Stimulated activated CD4-positive, alpha-beta T cell treated with anti-CD3 and anti-CD28 coated beads, Interleukin-15, amount 100 ng/mL, for 24 hours (primary cell): ENCODE measurements at regions not wholly inside any gene's neighbourhood (a gene's known extent, or its start where the extent isn't known, plus 50 kb on each side); places are given as distances from the start of the nearest gene placed in this dataset.
"Not testable (repeated sequence)": the region's sequence is repeated elsewhere in the genome, so short reads cannot be mapped to it uniquely, and the experiment has no call there.

Source experiments
- DNase-seq: peaks from one replicate; pipeline ENCODE4 v3.0.0-alpha.2; 2020

DNA sequence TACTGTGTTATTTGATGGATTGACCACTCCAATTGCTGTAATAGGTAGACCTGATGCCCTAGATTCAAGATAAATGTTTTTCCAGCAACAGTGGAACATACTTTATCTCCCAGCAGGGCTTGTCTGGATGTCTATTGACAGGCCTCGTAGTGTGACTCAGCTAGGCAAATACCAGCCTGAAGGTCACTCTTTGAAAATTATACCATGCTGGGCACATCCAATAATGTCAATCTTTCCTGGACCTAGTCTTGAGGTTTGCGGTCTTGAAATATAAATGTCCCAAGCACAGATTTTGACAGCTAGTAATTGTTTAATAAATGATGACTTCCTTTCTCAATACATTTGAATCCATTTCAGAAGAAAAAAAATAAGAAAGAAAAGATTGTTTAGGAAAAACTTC lies 1138.0 kb upstream of the TMPRSS15 start:
- DNase-seq: no peak

DNA sequence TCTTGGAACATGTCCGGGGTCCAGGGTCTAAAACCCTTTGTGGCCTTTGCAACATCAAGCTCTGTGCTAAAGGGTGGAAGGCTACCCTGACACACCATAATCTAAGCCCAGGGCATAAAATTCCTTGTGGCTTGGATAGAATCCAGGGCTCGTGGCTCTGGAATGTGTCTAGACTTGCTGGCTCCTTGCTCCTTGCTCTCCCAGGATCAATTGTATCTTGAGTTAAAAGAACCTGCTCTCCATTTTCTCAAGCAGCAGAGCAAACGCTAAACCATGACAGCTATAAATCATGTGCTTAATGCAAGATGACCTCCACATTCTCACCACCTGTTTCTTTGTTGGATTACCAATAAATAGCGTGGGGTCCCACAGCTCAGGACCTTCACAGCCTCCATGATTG lies 1140.9 kb upstream of the TMPRSS15 start:
- not testable (repeated sequence) for DNase-seq

DNA sequence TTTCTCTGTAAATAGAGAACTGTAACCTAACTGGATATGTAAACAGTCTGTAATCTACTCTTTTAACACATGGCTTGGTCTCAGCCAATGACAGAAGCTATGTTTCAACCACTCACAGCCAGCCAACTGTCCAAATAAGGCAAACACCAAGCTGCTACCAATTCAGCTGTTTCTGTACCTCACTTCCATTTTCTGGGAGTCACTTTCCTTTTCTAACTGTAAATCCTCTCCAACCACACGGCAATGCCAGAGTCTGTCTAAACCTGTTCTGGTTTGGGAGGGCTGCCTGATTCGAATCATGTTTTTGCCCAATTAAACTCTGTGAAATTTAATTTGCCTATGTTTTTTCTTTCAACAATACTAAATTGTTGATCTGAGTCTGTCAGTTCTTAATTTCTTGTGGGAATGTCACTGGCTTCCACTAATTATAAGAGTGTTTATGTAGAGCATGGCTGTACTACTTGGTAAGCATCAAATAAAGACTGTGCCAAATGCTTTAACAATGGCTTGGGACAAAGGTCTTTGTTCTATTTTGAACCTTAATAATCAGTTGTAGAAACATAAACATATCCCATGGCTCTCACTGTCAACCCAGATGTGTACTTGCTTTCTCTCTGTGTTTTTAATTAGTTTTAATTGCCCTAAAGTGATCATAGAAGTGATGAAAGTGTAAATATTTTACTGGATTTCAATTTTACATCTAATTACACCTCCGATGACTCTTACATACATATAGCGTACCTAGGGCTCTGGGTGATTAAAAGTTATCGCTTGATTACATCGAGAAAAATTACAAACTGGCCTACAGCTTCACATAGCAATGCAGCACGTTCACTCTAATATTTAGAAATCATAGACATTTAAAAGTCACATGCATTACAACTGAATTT lies 1144.6 kb upstream of the TMPRSS15 start:
- DNase-seq: no peak

DNA sequence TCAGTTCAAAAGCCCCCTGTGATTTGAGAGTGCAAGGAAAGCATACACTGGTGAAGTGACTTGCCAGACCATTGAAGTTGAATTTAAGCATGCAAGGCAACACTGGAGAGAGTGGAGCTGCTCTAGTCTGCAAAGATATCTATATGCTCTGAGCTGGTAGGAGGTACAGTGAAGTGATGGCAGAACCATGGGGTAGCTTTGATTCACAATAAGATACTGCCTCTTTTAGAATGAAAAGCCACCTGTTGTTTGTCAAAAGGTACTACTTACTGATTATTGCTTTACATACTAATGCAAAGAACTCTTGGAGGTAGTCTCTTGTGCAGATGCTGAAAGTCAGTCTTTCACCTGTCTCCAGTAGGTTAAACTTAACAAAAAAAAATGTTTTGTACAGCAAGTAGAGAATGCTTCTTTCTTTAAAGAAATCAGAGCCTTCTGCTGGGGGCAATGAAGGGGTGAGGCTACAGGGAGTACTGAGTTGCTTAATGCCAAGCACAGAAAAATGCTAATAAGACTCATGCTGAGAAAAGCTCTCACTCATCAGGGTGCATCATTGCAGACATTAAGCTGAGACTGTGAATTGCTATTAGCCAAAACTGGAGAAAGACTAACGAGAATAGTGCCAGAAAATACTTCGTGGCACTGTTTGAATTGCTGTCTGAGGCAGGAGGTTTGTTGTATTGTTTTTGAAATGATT lies 1150.5 kb upstream of the TMPRSS15 start:
- DNase-seq: no peak

DNA sequence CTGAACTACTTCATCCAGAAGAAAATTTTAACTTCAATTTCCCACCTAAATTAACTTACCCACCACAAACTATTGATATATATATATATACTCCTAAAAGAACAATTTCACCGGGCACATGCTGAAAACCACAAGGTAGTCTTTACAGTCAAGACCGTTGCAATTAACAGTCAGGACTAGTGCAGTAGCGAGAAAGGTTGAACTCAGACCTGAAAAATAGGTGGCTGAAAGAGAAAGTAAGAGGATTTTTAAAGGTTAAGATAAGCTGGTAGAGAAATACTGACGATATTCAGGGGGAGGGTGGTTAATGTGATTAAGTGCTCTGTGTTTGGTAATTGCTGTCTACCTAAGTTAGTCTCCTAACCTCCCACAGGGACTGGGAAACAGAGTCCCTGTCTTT lies 1153.5 kb upstream of the TMPRSS15 start:
- no peak for DNase-seq

DNA sequence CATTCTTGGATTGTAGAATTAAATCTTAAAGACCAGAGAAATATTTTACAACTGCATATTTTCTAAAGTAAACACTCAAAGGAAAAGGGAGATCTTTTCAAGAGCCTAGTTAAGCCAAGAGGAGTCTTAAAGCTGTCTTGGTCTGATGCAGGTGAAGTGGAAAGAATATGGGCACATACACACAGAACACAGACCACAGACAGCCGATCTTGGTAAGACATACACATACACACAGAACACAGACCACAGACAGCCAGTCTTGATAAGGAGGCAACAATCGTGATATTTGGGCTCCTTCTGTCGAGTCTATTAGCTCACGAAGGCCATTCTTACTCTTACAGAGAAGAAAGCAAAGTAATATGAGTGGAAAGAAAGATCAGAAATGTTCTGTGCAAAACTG lies 1153.9 kb upstream of the TMPRSS15 start:
- DNase-seq: no peak

DNA sequence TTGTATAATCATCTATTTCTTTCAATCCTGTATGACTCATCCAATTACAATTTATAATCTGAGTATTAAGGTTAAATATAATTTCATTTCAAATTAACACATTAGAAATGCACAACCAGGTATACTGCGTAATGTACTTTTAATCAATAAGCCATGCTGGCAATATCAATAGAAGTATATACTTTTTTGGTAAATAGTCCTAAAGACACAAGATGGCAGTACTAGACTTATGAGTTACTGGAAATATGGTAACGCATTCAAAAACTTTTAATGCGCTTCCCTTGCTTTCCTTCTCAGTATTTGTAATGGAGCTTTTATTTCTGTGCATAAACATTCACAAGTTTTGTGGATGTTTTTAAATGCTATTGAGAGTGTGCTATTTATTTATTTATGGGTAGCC lies 1162.0 kb upstream of the TMPRSS15 start:
- no peak for DNase-seq

DNA sequence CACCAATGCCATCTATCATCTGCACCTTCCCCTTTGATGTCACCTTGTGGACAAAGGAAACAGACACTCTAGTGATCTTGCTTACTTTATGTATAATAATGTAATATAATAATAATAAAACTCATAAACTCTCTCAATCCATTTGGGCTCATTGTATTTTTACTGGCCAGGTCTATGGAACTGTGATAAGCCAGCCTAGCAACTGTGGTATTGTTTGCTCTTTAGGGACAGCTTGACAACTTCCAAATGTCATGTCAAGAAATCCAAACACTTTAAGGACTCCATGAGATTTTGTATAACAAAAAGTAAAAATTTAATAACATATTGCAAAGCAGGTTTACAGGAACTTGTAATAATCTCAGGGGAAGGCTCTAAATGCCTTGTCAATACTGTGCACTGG lies 1163.4 kb upstream of the TMPRSS15 start:
- no peak for DNase-seq

DNA sequence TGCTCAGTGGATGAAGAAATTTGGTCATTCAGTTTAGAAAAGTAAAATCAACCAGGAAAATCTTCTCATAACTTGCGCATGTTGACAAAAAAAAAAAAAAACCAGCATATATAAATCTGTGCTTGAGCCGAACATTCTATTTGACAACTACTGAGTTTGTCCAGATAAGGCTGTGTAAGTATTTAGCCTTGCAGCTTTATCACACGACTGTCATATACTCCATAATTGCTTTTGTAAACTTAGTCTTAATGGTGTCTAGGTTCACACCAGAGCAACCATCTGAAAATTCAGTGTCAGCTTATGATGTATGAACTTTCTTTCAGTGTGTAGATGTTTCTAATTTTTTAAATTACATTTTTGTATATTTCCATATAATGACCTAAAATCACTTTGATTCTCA lies 1173.8 kb upstream of the TMPRSS15 start:
- no peak for DNase-seq

DNA sequence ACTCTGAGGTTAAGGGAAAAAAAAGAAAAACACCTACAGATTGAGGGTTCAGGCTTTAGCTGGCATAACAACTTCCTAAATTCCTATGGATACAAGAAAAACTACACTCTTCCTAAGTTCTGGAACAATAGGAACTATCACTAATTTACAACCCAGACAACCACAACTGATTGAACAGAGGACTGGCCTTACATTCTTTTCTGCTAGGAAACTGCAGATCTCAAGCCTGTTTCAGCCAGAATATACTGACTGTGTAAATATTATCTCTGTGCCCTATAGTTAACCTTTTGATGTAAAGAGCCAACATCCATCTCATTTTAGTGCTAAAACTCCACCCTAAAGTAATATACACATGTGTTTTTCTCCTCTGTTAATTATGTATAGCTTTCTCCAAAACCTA lies 1186.5 kb upstream of the TMPRSS15 start:
- no peak for DNase-seq

DNA sequence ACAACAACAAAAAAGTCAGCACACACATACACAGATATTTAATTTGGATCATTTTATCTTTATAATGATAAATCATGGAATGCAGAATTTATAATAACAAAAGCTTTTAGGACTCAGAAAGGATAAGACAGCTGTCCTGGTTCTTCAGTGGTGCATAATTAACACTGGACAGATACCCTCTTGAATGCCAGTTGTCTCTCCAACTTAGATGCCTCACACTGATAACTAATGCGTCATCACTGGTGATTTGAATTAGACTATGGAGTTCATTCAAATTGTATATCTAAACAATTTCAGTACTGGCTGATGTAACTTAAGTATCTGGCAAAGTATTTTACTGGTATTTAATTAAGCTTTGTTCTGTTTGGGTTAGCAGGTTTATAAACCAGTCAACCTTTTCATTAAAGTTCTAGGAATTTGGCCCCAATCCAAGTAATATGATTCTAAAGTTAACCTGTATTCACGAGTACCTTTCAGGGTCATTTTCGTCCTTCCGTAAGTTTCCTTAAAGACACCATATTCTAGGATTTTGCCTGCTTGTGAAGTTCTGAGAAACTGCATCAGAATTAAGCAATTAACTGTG lies 1199.5 kb upstream of the TMPRSS15 start:
- no peak for DNase-seq

DNA sequence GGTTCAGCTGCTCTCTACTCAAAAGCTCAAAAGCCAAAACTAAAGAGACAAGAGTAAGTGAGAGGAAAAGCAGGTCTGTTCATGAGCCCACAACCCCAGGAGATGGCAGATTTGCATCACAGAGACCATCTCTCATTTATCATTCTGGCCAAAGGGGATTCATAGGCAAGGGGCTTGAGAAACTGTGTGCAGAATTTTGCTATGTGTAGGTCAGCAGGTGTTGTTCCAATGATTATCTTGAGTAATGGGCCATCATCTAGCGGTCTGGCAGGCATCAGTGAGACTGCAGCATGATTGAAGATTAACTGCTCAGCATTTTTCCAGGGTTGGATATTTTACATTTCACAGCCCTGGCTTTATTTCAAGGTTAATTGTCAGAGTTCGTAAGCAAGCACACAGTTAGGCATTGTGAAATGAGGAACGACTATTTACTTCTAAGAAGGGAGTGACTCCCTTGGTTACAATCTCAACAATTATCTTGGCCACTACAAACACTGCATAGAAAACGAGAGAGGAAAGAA lies 1204.6 kb upstream of the TMPRSS15 start:
- no peak for DNase-seq

DNA sequence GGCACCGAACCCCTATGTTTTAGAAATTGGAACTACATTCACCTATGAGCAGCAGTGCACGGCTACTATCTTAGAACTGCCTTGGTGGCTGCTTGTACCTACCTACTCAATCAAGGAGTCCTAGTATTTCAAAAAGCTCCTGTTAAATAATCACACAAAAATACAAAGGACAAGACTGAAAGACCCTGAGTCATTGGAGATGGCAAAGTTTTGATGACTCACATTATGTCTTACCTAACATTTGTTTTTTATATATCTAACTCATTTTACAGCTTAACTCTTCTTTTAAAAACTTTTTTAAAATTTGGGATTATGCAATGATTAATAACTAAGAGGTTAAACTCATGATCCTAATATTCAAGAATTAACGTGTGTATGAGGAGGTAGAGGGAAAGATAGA lies 1206.0 kb upstream of the TMPRSS15 start:
- DNase-seq: no peak

DNA sequence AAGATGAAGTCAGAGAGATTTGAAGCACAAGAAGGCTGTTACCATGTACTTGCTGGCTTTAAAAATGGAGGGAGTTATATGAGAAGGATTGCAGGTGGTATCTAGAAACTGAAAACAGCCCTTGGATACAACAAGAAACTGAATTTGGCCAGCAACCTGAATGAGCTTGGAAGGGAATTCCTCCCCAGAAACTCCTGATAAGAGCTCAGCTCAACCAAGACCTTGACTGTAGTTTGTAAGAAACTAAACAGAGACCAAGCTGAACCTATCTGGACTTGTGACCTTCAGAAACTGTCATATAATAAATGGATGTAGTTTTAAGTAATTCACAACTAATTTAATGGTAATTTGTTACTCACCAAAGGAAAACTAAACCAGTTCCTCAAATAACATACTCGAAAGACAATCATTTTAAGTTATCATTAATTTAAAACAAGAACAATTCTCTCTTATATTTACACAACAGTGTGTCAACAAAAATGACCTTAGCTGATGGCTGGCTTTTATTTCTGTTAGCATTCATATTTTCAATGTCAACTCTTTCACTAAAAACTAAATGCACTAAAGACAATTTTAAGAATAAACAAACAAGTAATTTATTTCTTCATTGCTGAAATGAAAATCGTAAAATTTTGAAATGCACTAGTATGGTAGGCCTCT lies 1218.4 kb upstream of the TMPRSS15 start:
- no peak for DNase-seq

DNA sequence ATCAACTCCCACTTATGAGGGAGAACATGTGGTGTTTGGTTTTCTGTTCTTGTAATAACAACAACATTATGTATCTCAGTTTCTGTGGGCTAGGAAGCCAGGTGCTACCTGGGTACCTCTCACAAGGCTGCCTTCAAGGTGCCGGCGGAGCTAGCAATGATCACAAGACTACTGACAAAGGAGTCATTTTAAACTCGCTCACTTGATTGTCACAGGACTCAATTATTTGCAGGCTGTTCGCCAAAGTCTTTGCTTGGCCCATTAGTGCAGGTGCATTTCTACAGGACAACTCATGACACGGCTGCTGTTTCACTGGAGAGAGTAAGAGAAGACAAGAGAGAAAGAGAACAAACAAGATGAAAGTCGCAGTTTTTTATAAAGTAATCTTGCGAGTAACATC lies 1237.4 kb upstream of the TMPRSS15 start:
- DNase-seq: no peak

DNA sequence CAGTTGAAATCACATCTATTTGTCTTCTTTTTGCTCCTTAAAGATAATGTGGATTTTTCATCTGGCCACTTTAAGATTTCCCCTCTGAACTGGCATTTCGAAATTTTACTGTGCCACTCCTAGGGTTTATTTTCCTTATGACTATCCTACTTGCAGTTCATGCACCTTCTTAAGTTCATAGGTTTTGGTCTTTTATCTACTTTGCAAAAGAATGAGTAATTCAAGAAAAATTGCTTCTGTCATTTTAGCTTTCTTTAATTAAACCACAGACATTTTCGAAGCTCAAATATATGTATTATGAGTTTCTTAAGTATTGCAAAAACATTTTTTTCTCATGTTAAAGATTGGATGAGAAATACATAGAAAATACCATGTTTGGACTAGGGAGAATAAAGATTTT lies 1244.8 kb upstream of the TMPRSS15 start:
- no peak for DNase-seq

DNA sequence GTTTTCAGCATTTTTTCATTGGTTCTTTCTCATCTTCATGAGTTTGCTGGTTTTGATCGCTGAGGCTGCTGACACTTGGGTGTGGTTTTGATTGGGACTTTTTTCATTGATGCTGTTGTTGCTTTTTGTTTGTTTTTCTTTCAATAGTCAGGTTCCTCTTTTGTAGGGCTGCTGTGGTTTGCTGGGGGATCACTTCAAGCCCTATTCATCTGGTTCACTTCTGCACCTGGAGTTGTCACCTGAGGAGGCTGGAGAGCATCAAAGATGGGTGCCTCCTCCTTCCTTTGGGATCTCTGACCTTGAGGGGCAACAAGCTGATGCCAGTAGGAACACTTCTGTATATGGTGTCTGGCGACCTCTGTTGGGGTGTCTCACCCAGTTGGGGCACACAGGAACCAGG lies 1279.9 kb upstream of the TMPRSS15 start:
- DNase-seq: no peak

DNA sequence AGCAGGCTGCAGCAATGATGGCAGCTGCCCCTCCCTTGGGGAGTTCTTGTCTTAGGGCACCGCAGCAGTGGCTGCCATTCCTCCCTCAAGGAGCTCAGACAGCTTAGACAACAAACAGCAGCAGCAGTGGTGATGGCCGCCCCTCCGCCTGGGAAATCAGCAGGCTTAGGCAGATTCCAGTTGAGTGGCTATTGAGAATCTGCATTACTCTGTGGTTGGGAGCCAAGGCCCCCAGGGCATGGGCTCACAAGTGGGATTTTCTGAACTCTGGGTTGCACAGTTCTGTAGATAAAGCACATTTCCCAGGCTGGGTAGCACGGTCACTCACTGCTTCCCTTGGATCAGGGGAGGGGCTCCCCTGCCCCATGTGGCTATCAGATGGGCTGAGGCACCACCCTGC lies 1280.7 kb upstream of the TMPRSS15 start:
- no peak for DNase-seq

DNA sequence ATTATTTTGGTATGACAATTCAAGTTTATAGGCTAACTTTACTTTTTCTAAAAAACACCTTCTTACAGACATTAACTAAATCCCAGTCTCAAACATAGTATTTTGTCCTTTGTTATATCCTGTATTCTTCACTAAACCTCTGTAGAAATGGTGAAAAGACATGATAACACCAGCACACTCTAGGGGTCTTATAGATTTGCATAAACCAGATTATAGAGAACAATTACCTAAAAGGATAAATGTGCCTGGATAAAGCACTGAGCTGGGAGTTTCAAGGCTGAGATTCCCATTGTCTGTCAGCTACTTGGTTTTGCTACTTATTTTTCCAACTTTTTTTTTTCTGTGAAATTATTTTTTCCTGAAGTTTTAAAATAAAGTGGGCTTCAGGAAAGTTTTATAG lies 1288.6 kb upstream of the TMPRSS15 start:
- DNase-seq: no peak

DNA sequence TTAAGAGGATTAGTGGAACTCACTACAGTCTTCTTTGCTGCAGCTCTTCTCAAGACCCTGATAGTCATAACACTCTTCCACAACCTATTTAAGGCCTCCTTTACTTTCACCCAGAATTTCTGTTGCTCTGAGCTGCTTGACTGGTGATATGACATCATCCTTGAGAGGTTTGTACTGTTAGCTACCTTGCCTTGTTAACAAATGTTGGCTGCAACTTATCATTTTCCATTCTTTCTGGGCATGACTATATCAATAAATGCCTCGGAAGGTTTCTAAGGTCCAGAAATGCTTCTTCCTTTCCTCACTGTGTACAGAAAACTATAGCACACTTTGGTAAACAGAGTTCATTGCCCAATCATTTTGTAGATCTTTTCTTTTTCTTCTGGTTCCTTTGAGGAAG lies 1292.2 kb upstream of the TMPRSS15 start:
- no peak for DNase-seq

DNA sequence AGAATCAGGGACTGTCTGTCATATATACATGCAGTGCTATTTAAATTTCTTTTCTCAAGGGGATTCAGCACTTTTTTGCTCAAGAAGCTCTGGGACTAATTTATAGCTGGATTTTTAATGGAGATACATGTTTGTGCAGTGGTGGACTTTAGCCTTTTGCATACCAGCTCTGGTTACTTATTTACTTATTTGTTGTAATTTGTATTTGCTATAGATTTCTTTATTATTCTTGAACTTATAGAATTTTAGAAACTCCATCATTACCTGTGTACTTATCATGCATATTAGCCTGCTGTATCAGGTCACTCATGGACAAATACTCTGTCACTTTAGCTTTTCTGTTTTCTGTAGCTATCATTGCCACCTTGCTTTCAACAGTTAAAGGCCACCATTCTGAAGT lies 1296.9 kb upstream of the TMPRSS15 start:
- DNase-seq: no peak

DNA sequence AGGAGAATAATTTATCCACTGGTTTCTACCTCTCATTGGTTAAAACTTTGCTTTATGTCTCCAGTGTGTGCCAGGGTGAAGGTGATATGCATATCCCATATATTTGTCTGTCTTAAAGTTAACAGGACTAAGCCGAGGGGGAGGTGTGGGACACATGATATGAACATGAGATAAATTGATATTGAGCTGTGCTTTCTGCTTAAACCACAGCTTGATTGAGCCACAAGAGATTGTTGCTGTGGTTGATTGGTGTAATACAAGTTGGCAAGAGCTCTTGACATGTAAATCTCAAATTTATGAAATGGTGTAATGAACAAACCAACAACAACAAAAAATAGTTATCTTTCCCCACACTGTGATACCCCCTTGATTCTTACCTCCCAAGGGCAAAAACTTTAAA lies 1295.5 kb upstream of the NCAM2 start:
- DNase-seq: no peak

DNA sequence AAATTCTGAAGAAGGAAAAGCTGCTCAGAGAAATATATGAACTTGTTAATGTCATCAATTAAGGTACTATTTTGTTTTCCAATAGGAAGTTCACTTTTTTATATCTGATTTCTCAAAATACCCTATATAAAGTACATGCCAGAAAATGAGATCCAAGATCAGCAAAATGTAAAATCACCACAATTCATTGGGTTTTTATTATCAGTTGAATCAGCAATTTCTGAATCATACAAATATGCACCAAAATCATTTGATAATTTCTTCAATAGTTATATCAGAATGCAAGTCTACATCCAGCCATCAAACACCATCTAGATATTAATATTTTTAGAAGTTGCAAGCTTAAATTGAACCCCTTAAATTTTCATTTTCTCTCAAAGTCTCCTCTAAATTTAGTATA lies 1293.4 kb upstream of the NCAM2 start:
- DNase-seq: no peak
